H9 (cell line): ENCODE measurements at regions not wholly inside any gene's neighbourhood (a gene's known extent, or its start where the extent isn't known, plus 50 kb on each side); places are given as distances from the start of the nearest gene placed in this dataset.

ENCODE experiments used
- DNase-seq: peaks from one replicate; pipeline ENCODE4 v3.0.0-alpha.2; 2017
- H2AFZ ChIP-seq: one replicate; pipeline ENCODE4 v1.6.1; 2013; ENCODE audit warnings: mild to moderate bottlenecking, low read length, control low read depth, moderate library complexity
- H2AK5ac ChIP-seq: 2 replicates; pipeline ENCODE4 v1.6.1; 2013; ENCODE audit warnings: low read length, control low read depth, mixed read lengths; ENCODE audit not compliant: insufficient read length
- H2BK120ac ChIP-seq: one replicate; pipeline ENCODE4 v1.6.1; 2013; ENCODE audit warnings: low read depth, mild to moderate bottlenecking, low read length, control low read depth, inconsistent platforms; ENCODE audit not compliant: poor library complexity, severe bottlenecking
- H2BK12ac ChIP-seq: 2 replicates; pipeline ENCODE4 v1.6.1; 2013; ENCODE audit warnings: low read length, control low read depth, mixed read lengths, low read depth; ENCODE audit not compliant: insufficient read length
- H2BK15ac ChIP-seq: 2 replicates; pipeline ENCODE4 v1.6.1; 2013; ENCODE audit warnings: low read depth, low read length, control low read depth
- H2BK20ac ChIP-seq: one replicate; pipeline ENCODE4 v1.6.1; 2013; ENCODE audit warnings: low read depth, mild to moderate bottlenecking, low read length, control low read depth, inconsistent platforms; ENCODE audit not compliant: poor library complexity, severe bottlenecking
- H2BK5ac ChIP-seq: 2 replicates; pipeline ENCODE4 v1.6.1; 2013; ENCODE audit warnings: low read length, control low read depth, mixed read lengths; ENCODE audit not compliant: insufficient read length
- H3K14ac ChIP-seq: 2 replicates; pipeline ENCODE4 v1.6.1; 2013; ENCODE audit warnings: low read length, control low read depth; ENCODE audit not compliant: insufficient read depth
- H3K18ac ChIP-seq: 2 replicates; pipeline ENCODE4 v1.6.1; 2013; ENCODE audit warnings: low read depth, mild to moderate bottlenecking, mixed read lengths, low read length, control low read depth; ENCODE audit not compliant: insufficient read length
- H3K23ac ChIP-seq: 2 replicates; pipeline ENCODE4 v1.6.1; 2013; ENCODE audit warnings: low read length, control low read depth, mixed read lengths, low read depth; ENCODE audit not compliant: insufficient read length
- H3K23me2 ChIP-seq: 2 replicates; pipeline ENCODE4 v1.6.1; 2013; ENCODE audit warnings: low read depth, mild to moderate bottlenecking, mixed read lengths, low read length, control low read depth; ENCODE audit not compliant: insufficient read length, poor library complexity, severe bottlenecking
- H3K27ac ChIP-seq: 2 replicates; pipeline ENCODE4 v1.5.1; 2013; ENCODE audit warnings: low read length, control low read depth, mixed read lengths, low read depth; ENCODE audit not compliant: insufficient read length
- H3K27me3 ChIP-seq: 2 replicates; pipeline ENCODE4 v1.6.1; 2013; ENCODE audit warnings: low read length, control low read depth, inconsistent platforms; ENCODE audit not compliant: insufficient read depth
- H3K4ac ChIP-seq: 2 replicates; pipeline ENCODE4 v1.6.1; 2013; ENCODE audit warnings: low read depth, mild to moderate bottlenecking, control low read depth, inconsistent platforms, low read length, moderate library complexity
- H3K4me1 ChIP-seq: 2 replicates; pipeline ENCODE4 v1.6.1; 2013; ENCODE audit warnings: low read length, control low read depth, inconsistent platforms; ENCODE audit not compliant: insufficient read depth
- H3K4me2 ChIP-seq: 2 replicates; pipeline ENCODE4 v1.6.1; 2013; ENCODE audit warnings: low read length, control low read depth, mixed read lengths; ENCODE audit not compliant: insufficient read length, insufficient read depth
- H3K56ac ChIP-seq: 2 replicates; pipeline ENCODE4 v1.6.1; 2013; ENCODE audit warnings: low read depth, mild to moderate bottlenecking, mixed read lengths, low read length, control low read depth; ENCODE audit not compliant: insufficient read length
- H3K79me1 ChIP-seq: 2 replicates; pipeline ENCODE4 v1.6.1; 2013; ENCODE audit warnings: low read depth, mild to moderate bottlenecking, moderate library complexity, low read length, control low read depth, inconsistent platforms; ENCODE audit not compliant: insufficient read depth, poor library complexity, severe bottlenecking
- H3K79me2 ChIP-seq: 2 replicates; pipeline ENCODE4 v1.6.1; 2013; ENCODE audit warnings: low read length, control low read depth, inconsistent platforms; ENCODE audit not compliant: insufficient read depth
- H3K9ac ChIP-seq: 2 replicates; pipeline ENCODE4 v1.6.1; 2013; ENCODE audit warnings: low read length, control low read depth, mixed read lengths; ENCODE audit not compliant: insufficient read length; ENCODE audit errors: extremely low read depth
- H3K9me3 ChIP-seq: one replicate; pipeline ENCODE4 v1.6.1; 2013; ENCODE audit warnings: low read depth, low read length, inconsistent platforms; ENCODE audit not compliant: control insufficient read depth
- H3T11ph ChIP-seq: one replicate; pipeline ENCODE4 v1.6.1; 2013; ENCODE audit warnings: mild to moderate bottlenecking, low read length, control low read depth, inconsistent platforms
- H4K20me1 ChIP-seq: one replicate; pipeline ENCODE4 v1.6.1; 2013; ENCODE audit not compliant: control insufficient read depth, insufficient read length, insufficient read depth
- H4K5ac ChIP-seq: 2 replicates; pipeline ENCODE4 v1.6.1; 2013; ENCODE audit warnings: low read depth, mild to moderate bottlenecking, mixed read lengths, low read length, control low read depth; ENCODE audit not compliant: insufficient read length
- H4K8ac ChIP-seq: replicated peaks from 2 replicates; pipeline ENCODE4 v1.6.1; 2013; ENCODE audit warnings: low read length, control low read depth, mixed read lengths, low read depth; ENCODE audit not compliant: insufficient read length
- H4K91ac ChIP-seq: 2 replicates; pipeline ENCODE4 v1.6.1; 2013; ENCODE audit warnings: low read depth, mild to moderate bottlenecking, moderate library complexity, mixed read lengths, low read length, control low read depth; ENCODE audit not compliant: insufficient read length
- H3K27ac Mint-ChIP-seq, 3 experiments: 2 replicates in 2 of 3; 3 replicates in 1 of 3; pipeline ENCODE4 v1.8.0; 2020 to 2021; ENCODE audit warnings: mixed read lengths in 3 of 3, mild to moderate bottlenecking in 1 of 3, moderate library complexity in 1 of 3
- H3K27me3 Mint-ChIP-seq: 2 replicates; pipeline ENCODE4 v1.8.0; 2021; ENCODE audit warnings: low read depth, mild to moderate bottlenecking, moderate library complexity, mixed read lengths
- H3K36me3 Mint-ChIP-seq, 3 experiments: 2 replicates in 2 of 3; 3 replicates in 1 of 3; pipeline ENCODE4 v1.8.0; 2020 to 2021; ENCODE audit warnings: low read depth in 3 of 3, mixed read lengths in 3 of 3; ENCODE audit not compliant: insufficient read depth in 1 of 3
- H3K4me1 Mint-ChIP-seq, 2 experiments: 2 replicates each; pipeline ENCODE4 v1.8.0; 2020; ENCODE audit warnings: mixed read lengths in 2 of 2
- H3K4me3 Mint-ChIP-seq, 2 experiments: 2 replicates in 1 of 2; 3 replicates in 1 of 2; pipeline ENCODE4 v1.8.0; 2020 to 2021; ENCODE audit warnings: mild to moderate bottlenecking in 2 of 2, mixed read lengths in 2 of 2, moderate library complexity in 1 of 2
- H3K9me3 Mint-ChIP-seq, 2 experiments: 2 replicates in 1 of 2; 3 replicates in 1 of 2; pipeline ENCODE4 v1.8.0; 2020; ENCODE audit warnings: mild to moderate bottlenecking in 2 of 2, mixed read lengths in 2 of 2, moderate library complexity in 1 of 2
- CTCF ChIP-seq: fragments of 200-600 bp; sonication (generic); conservative IDR thresholded peaks from 3 replicates; pipeline ENCODE4 v1.8.0; 2021; ENCODE audit warnings: antibody characterized with exemption, mild to moderate bottlenecking
- WGBS: extraction: QIAGEN DNeasy Blood & Tissue Kit; methylation state at CpG from one replicate; pipeline ENCODE4 v1.1.7; 2013; ENCODE audit warnings: missing lambda C conversion rate, low lambda C conversion rate, mixed read lengths; ENCODE audit not compliant: insufficient read length; ENCODE audit errors: extremely low coverage; 5-methylcytosine and 5-hydroxymethylcytosine counted together

DNA sequence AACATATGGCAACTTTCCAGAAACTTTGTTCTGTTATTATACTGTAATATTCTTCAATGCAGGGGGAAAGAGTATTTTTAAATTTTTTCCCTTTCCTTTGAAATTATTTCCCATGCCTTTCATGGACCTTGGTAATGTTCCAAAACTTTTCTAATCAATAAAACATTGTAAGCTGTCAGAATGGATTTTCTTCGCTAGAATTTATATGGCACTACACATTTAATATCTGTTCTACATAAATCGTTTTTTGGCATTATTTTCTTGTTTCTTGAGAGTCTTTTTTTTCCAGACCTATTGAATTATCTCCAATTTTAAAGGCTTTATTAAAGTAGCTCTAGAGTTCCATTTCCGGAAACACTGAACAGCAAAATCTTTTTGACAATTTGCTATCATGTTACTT, 249.0 kb downstream of the TMEM167A start:
- Histone ChIP-seq H4K91ac (no peak overlapping the region), H2BK12ac (no peak overlapping the region)
- WGBS: no CpG with 5 or more reads among the region's 3 CpGs

More for the DNA sequence above, 249.0 kb downstream of the TMEM167A start:
- peaks cover 8 to 11% of the 10 kb centered on the region in 2 experiments for H3K4me1 Mint-ChIP-seq
- H3K9ac ChIP-seq: no peak overlapping the region
- peaks cover 1% of the 10 kb centered on the region; the same call in 1 of the 2 replicates for H3K4me1 ChIP-seq
- TF ChIP-seq CTCF: no peak
- no peak overlapping the region for H3K56ac ChIP-seq
- no peak overlapping the region for H2BK15ac ChIP-seq
- no peak overlapping the region for H4K8ac ChIP-seq
- DNase-seq: no peak
- no peaks in the 10 kb centered on the region for H3K9me3 ChIP-seq
- H2BK120ac ChIP-seq: no peak overlapping the region
- no peak overlapping the region for H4K5ac ChIP-seq
- H3K4me2 ChIP-seq: no peak overlapping the region
- no peak overlapping the region for H3K23ac ChIP-seq
- no peak overlapping the region for H3K27ac ChIP-seq
- H3T11ph ChIP-seq: no peak overlapping the region
- no peaks in the 10 kb centered on the region for H4K20me1 ChIP-seq
- H3K23me2 ChIP-seq: no peaks in the 10 kb centered on the region
- no peak overlapping the region for H3K27ac Mint-ChIP-seq
- no peaks in the 10 kb centered on the region for H3K9me3 Mint-ChIP-seq
- H3K4ac ChIP-seq: no peak overlapping the region
- H3K36me3 Mint-ChIP-seq: no peaks in the 10 kb centered on the region
- H2AK5ac ChIP-seq: no peak overlapping the region
- H2AFZ ChIP-seq: no peak overlapping the region
- no peak overlapping the region for H3K14ac ChIP-seq
- no peak overlapping the region for H3K4me3 Mint-ChIP-seq
- no peak overlapping the region for H2BK20ac ChIP-seq
- H3K27me3 ChIP-seq: no peaks in the 10 kb centered on the region
- H3K79me1 ChIP-seq: no peaks in the 10 kb centered on the region
- no peaks in the 10 kb centered on the region for H3K27me3 Mint-ChIP-seq
- H3K18ac ChIP-seq: no peak overlapping the region
- H2BK5ac ChIP-seq: no peak overlapping the region
- H3K79me2 ChIP-seq: no peaks in the 10 kb centered on the region
